ENCODE measurements at regions not wholly inside any gene's neighbourhood (a gene's known extent, or its start where the extent isn't known, plus 50 kb on each side); places are given as distances from the start of the nearest gene placed in this dataset.

DNA sequence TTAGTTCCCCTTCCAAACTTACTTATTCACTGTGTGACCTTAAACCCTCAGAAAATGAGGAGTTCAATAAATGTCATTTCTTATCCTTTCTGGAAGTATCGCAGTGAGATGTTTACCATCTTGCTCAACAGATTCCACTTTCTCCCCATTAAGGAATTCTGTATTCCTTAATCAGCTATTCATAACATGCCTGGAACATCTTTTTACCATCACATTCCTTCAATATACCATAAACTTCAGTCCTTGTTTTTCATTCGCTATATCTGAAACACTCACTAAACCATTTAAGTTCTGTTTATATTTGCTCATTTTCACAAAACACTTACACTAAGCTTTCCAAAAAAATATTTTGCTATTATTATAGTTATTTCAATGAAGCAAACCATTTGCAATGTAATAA, 1158.6 kb downstream of the CDH12 start:
- DNase-seq (ENCODE audit: low read depth): no peak

- DNase-seq (ENCODE audit: low read depth): no peak
Observed at GRCh38 chr5:21693591-21693990, 1159.6 kb downstream of the CDH12 start.

DNA sequence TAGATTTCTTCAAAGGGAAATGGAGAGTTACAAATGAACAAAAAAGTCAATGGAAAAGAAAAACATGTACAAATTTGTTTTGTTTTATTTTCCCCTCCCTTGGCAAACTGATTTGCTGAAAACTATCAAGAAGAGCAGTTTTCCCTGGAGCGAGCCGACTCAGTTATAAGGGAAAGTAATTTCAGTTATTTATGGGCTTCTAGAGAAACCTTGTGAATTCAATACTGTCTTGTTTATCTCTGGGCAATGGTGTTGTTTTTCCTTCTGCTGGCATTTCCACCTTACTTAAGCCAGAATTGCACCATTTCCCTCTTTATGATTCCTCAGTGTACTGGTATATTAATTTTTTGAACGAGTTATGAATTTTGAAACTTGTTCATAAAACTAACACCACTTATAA, 1163.6 kb downstream of the CDH12 start:
- DNase-seq (ENCODE audit: low read depth): no peak

DNA sequence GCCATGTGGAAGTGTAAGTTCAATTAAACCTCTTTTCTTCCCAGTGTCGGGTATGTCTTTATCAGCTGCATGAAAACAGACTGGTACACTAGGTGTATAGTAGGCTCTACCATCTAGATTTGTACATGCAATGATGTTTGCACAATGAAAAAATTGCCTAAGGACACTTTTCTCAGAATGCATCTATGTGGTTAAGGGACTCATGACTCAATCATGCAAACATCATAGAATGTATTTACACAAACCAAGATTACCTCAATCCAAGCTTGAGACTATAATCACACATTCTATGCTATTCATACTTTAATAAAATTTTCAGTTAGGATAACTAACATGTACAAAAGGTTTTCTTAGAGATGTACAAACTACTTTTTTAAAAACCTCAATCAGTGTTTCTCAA, 1164.5 kb downstream of the CDH12 start:
- DNase-seq (ENCODE audit: low read depth): no peak

GRCh38 chr5:21687621-21688020, 1165.5 kb downstream of the CDH12 start:
- DNase-seq (ENCODE audit: low read depth): no peak

DNA sequence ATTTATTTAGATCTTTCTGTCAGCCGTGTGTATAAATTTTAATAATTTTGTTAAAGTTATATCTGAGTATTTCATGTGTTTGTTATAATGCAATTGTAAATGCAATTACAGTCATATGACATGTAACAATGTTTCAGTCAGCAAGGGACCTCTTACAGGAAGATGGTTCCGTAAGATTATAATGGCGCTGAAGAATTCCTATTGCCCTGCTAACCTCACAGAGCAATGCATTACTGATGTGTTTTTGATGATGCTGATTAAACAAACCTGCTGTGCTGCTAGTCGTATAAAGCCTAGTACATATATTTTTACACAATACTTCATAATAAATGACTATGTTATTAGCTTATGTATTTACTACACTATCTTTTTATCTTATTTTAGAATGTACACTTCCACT, 1166.4 kb downstream of the CDH12 start:
- no peak for DNase-seq (ENCODE audit: low read depth)

GRCh38 chr5:21685522-21685921, 1167.6 kb downstream of the CDH12 start:
- no peak for DNase-seq (ENCODE audit: low read depth)

GRCh38 chr5:21684992-21685391, 1168.2 kb downstream of the CDH12 start:
- no peak for DNase-seq (ENCODE audit: low read depth)

DNA sequence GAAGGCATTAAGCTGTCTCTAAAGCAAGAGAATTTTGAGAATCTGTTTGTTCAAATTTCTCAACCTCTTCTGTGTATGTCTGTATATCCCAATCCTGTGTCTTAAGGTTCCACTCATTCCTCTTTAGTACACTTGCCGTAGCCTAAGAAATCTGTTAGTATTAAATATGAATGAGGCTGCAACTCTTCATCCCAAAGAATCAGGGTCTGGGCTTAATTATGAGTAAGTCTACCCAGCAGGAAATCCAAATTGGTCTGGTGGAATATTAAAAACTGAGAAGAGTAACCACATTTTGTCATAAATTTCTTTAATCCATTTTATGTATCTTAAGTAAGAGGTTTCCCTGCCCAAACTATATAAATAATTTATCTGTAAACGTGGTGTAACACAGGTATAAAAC, 1171.2 kb downstream of the CDH12 start:
- no peak for DNase-seq (ENCODE audit: low read depth)

DNA sequence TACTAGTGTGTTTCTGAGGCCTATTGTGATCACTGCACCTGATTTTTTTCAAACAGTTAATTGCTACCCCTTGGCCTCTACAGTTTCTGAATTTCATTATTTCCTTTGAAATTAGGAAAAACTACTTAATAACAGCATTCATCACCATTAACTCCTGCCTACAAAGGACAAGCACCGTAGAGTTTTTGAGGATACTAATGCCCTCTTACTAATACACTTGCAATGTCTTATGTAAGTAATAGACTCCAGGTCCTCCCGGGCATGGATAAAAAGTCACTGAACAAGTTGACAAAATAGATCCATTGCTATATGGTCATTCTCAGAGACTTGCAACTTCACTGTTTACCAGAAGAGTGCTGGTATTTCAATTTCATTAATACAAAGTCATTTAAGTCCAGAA, 1172.5 kb downstream of the CDH12 start:
- DNase-seq (ENCODE audit: low read depth): no peak

DNA sequence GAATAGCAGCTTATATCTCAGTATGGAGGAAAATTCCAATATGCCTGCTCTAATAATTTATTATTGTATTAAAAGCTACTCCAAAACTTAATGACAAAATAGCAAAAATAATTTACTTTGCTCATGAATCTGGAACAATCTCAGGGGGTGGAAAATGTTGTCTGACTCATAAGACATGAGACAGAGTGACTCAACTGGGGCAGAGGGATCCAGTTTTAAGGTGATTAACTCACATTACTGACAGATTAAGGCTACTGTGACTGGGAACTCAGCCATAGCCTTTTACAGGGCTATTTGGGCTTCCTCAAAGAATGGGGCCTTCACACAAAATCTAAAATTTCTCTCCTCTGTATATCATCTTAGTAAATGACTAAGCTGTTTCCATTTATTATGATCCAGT, 1172.9 kb downstream of the CDH12 start:
- DNase-seq (ENCODE audit: low read depth): no peak

DNA sequence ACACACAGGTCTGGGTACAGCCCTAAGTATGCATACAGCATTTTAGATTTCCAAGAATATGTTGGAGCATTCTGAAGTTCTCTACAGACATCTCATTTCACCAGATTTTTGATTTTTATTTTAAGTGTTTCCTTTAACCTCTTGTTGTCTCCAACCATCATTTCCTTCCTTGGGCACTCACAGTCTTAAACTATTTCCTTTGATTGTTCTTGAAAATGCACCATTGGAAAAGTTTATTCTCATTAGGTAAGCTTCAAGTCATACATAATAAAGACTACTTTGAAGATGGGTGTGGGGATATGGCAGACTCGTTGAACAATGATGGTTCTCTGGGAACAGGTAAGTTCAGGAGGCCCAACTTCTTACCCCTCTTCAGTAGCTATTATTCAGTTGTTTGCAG, 1174.6 kb downstream of the CDH12 start:
- no peak for DNase-seq (ENCODE audit: low read depth)

GRCh38 chr5:21672911-21673310, 1180.2 kb downstream of the CDH12 start:
- no peak for DNase-seq (ENCODE audit: low read depth)

DNA sequence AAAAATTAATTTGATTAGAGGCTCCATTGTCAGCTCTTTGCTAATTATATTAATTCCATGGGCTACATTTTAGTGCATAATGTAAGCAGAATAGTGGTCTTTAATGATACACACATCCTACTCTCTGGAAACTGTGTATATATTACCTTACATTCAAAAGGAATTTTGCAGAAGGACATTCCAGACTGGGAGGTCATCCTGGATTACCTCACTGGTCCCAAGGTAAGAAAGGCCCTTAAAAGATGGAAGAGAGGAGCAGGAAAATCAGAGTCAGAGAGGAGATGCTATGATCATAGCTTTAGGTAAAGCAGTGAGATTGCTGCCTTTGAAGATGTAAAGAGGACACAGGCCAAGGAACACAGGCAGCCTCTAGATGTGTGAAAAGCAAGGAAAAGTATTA, 1180.8 kb downstream of the CDH12 start:
- no peak for DNase-seq (ENCODE audit: low read depth)

DNA sequence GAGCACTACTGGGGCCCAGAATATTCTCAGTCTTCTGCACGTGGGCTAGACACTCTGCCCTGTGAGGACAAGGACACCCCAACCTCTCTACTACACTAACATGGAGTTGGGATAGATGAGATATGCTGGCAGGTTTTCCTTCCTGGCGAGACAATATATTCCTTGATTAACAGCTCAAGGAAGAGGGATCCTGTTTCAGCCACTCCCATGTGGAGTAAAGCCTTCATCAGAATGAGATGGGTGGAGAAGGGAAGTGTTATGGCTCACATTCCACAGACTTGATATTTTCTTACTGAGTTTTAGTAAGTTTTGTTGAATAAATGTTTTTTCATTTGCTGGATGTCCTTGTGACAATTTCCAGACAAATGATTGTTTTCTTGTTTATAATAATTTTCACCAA, 1187.6 kb downstream of the CDH12 start:
- no peak for DNase-seq (ENCODE audit: low read depth)

DNA sequence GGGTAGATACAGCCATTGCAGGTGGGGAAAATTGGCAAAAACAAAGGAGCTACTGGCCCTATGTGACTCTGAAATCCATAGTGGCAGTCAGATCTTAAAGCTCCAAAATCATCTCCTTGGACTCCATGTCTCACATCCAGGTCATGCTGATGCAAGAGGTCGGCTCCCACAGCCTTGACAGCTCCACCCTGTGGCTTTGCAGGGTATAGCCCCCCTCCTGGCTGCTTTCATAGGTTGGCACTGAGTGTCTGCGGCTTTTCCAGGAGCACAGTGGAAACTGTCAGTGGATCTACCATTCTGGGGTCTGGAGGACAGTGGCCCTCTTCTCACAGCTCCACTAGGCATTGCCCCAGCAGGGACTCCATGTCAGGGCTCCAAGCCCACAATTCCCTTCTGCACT, 1190.1 kb downstream of the CDH12 start:
- DNase-seq (ENCODE audit: low read depth): no peak

DNA sequence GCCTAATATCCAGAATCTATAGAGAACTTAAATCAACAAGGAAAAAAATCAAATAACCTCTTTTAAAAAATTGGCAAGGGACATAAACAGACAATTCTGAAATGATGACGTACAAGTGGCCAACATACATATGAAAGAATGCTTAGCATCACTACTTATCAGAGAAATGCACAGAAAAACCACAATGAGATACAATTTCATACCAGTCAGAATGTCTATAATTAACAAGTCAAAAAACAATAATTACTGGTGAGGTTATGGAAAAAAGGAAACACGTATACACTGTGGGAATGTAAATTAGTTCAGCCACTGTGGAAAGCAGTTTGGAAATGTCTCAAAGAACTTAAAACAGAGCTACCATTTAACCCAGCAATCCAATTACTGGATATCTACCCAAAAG, 1192.0 kb downstream of the CDH12 start:
- DNase-seq (ENCODE audit: low read depth): no peak

- no peak for DNase-seq (ENCODE audit: low read depth)
Observed at GRCh38 chr5:21654556-21654955, 1198.6 kb downstream of the CDH12 start.

DNA sequence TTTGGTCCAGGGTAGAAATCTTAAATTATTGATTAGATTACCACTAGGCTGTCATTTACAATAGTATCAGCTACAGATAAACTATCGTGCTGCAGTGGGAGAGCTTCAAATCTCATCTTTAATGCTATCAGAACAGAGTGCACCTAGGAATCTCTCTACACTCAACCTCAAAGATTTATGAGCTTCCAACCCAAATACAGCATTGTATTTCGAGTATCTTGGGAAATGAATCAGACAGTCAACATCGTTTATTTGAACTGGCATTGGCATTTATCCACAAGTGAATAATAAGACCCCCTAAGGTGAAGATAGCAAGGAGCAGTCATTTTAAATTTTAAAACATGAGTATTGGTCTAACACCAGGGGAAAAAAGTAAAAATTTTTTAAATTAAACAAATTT, 1203.2 kb downstream of the CDH12 start:
- DNase-seq (ENCODE audit: low read depth): no peak

DNA sequence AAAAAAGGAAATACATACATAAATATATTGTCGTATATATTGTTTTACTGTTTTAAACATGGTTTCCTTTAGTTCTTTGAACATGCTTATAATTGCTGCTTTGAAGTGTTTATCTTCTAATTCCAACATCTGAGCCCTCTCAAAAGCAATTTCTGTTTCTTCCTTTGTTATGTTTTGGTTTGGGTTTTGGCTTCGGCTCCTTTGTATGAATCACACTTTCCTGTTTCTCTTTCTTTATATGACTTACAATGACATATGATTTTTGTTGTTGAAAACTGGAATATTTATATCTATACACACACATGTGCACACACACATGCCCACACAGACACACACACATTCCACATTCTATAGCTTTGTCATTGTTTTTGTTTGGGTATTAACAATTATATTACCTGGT, 1206.7 kb downstream of the CDH12 start:
- no peak for DNase-seq (ENCODE audit: low read depth)

DNA sequence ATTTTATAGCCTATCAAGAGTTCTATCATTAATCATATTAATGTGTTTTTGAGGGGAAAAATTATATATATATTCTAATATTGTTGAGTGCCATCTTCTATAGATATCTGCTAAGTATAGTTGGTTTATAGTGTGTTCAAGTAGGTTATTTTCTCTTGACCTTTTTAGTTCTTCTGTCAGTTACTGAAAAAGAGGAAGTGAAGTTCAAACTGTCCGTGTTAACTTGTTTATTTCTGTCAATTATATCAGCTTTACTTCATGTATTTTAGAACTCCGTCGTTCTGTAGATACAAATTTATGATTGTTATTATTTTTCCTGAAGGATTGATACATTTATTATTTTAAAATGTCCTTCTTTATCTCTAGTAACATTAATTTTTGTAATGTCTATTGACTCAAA, 1209.1 kb downstream of the CDH12 start:
- no peak for DNase-seq (ENCODE audit: low read depth)

GRCh38 chr5:21642312-21642711, 1210.8 kb downstream of the CDH12 start:
- DNase-seq (ENCODE audit: low read depth): no peak

DNA sequence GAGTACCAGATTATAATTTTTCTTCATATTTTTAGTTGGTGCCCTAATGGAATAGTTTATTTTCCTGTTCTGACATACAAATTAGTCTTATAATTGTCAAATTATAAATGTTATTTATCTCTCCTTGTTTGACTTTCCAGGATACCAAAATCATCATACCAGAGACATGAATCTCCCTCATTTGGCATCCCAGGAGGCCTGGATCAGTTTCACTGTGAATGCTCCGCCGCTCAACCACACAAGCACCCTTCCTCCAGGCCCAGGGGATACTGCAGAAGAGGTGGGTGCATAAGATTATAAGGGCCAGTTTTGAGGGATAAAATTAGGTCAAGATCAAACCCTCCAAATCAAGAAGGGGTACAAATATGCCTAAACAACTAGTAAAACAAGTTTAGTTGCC, 1229.3 kb downstream of the CDH12 start:
- no peak for DNase-seq (ENCODE audit: low read depth)

GRCh38 chr5:21615195-21615765, 1237.9 kb downstream of the CDH12 start:
- no peak for DNase-seq (ENCODE audit: low read depth)

Measured in forelimb muscle (tissue), 1 donor.